KBM-7 (cell line): ENCODE measurements at regions not wholly inside any gene's neighbourhood (a gene's known extent, or its start where the extent isn't known, plus 50 kb on each side); places are given as distances from the start of the nearest gene placed in this dataset.
"Not testable (repeated sequence)": the region's sequence is repeated elsewhere in the genome, so short reads cannot be mapped to it uniquely, and the experiment has no call there.

Experiments used
- DNase-seq: peaks from one replicate; pipeline ENCODE4 v3.0.0-alpha.2; 2015
- in situ Hi-C: fragments of 300-500 bp; cut with MboI; formaldehyde crosslinking; loops from 2 replicates; pipeline ENCODE4 v1.14.3; 2020; ENCODE audit warnings: low sequenced_read_pairs, low pct_unique_long_range_greater_than_20kb, mixed read lengths

DNA sequence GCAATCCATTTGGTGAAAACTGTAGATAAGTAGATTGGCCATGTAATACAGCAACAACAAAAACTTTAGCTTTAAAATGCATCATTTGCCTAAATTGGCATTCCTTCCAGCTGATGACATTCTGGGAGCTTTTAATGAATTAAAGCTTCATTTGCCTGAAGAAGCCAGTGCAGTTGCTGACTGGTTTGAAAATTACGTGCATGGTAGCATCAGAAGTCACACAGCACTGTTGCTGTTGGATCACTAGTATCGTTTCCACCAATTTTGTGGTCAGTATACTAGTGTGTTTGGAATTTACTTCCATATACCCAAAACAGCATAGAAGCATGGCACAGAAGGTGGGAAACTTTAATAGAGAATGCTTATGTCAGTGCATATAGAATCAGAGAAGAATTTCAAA, 194.9 kb downstream of the ETV1 start:
- DNase-seq = no peak
- in situ Hi-C loops = no loop called here

DNA sequence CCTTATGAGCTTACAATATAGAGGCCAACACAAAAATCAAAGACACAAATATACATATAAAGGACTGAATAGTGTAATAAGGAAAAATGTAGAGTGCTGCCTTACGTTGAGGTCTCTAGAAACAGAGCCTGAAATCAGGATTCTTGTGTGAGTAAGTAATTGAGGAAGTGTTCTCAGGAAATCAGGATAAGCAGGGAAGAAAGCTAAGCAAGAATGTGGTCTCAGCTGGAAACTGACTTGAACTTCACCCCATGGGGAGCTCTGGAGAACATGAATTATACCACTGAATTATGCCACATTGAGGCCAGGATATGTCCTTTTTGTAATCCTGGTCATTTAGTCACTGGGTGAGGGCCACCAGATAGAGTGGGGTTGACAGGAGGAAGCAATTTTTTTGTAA, 191.9 kb downstream of the ETV1 start:
- in situ Hi-C loops = no loop called here
- no peak for DNase-seq

DNA sequence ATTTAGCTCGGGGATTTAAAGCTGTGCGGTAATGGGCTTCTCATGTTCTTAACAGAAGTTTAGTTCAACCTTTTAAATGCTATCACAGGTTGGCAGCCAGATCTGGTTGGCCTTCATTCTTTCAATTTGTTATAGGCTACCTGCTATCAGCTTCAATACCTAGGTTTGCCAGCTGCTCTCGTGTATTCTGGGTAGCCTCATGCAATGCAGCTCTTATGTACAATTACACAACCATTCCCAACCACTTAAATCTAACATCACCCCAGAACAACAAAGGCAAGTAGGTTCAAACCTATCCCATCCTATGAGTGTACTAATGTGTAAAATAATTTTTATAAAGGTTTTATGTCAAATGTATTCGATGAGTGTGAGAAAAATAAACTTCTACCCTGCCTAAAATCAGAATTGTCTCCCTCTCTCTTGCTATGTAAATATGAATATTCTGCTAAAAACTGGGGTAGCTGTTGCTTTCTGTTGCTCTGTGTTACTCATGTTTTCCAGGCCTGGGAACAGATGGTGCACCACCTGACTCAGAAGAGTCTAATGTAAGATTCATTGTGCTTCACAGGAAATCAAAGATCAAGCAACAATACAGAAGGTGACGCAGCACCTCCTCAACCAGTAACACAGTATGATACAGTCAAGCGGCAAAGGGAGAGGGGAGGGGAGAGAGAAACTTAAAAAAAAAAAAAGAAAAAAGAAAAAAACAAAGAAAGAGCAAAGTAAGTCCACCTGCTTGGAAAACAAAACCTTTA, 188.6 kb downstream of the ETV1 start:
- in situ Hi-C loops = no loop called here
- DNase-seq = no peak

DNA sequence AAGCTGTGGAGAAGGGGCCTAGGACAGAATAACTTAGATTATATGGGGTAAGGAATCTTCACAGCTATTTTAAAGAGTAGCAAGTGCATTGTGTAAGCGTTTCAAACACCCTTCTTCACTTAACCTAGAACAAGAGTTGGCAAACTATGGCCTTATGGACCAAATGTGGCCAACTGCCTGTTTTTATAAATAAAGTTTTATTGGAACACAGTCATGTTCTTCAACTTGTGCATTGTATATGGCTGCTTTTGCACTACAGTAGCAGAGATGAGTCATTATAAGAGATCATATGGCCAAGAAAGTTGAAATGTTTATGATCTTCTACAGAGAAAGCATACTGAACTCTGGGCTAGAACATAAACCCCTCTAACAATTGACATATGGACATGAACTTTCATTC, 187.8 kb downstream of the ETV1 start:
- in situ Hi-C loops = no loop called here
- DNase-seq = no peak

DNA sequence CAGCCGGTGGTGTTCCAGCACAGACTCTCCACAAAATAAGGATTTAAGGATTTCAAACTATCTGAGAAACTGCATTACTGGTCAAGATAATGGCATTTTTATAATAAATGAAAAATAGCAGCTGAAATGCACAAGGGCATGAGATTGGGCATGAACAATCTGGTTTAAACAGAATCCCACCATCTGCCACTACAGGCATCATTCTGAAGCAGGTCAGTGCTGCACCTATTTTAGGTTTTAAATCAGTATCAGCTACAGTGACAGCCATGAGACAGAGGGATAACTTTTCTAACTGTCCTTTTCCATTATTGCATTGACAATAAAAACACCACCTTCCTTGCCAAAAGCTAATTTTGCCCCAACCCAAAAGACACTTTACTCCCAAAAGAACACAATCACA, 186.8 kb downstream of the ETV1 start:
- in situ Hi-C loops = no loop called here
- DNase-seq = no peak

DNA sequence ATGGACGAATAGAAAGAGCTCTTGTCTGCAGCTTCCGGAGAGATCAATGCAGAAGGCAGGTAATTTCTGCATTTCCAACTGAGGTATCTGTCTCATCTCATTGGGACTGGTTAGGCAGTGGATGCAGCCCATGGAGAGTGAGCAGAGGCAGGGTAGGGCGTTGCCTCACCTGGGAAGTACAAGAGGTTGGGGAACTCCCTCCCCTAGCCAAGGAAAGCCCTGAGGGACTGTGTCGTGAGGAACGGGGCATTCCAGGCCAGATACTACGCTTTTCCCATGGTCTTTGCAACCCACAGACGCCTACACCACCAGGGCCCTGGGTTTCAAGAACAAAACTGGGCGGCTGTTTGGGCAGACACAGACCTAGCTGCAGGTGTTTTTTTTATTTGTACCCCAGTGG, 186.3 kb downstream of the ETV1 start:
- no peak for DNase-seq
- in situ Hi-C loops = no loop called here

DNA sequence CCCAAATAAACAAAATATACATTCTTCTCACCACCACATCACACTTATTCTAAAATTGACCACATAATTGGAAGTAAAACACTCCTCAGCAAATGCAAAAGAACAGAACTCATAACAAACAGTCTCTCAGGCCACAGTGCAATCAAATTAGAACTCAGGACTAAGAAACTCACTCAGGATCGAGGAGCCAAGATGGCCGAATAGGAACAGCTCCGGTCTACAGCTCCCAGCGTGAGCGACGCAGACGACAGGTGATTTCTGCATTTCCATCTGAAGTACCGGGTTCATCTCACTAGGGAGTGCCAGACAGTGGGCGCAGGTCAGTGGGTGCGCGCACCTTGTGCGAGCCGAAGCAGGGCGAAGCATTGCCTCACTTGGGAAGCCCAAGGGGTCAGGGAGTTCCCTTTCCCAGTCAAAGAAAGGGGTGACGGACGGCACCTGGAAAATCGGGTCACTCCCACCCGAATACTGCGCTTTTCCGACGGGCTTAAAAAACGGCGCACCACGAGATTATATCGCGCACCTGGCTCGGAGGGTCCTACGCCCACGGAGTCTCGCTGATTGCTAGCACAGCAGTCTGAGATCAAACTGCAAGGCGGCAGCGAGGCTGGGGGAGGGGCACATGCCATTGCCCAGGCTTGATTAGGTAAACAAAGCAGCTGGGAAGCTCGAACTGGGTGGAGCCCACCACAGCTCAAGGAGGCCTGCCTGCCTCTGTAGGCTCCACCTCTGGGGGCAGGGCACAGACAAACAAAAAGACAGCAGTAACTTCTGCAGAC, 183.2 kb downstream of the ETV1 start:
- in situ Hi-C loops, DNase-seq: not testable (repeated sequence)

DNA sequence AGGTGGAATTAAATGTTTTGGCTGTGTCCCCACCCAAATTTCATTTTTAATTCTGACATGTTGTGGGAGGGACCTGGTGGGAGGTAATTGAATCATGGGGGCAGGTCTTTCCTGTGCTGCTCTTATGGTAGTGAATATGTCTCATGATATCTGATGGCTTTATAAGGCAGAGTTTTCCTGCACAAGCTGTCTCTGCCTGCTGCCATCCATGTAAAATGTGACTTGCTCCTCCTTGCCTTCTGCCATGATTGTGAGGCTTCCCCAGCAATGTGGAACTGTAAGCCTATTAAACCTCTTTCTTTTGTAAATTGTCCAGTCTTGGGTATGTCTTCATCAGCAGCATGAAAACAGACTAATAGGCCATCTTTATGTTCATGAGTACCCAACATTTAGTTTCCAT, 172.2 kb downstream of the ETV1 start:
- DNase-seq, in situ Hi-C loops: not testable (repeated sequence)

DNA sequence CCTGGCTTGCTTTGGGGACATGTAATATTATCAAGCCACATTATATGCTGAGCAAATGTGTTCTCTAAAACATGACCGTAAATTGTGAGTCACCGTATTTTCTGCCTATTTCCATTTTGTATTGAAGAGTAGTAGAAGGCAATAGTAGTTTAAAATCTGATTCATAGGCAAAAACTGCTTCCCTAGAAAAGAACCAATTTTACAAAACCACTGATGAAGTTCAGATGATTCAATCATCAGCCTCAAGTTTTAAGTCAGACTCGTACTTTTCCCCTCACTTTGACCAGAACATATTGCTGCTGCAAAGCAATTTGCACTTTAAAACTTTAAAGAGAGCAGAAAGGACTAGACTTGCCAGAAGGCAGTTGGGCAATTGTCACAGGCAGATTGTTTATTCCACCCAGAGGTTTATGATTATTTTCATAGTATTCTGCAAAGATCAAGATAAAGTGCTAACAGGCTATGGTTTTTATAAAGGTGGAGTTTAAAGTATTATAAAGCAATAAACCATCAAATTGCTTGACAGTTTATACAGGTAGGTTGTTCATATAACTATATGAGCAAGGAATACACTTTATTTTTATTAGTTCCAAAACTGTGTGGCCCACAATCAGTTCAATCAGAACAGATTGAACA, 168.2 kb downstream of the ETV1 start:
- in situ Hi-C loops = no loop called here
- no peak for DNase-seq

DNA sequence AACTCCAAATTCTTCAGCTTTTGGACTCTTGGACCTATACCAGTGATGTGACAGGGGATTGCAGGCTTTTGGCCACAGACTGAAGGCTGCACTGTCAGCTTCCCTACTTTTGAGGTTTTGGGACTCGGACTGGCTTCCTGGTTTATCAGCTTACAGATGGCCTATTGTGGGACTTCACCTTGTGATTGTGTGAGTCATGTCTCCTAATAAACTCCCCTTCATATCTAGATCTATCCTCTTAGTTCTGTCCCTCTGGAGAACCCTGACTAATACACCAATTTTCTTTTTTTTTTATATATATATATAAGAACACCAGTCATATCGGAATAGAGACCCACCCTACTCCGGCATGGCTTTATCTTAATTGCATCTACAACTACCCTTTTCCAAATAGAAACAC, 166.8 kb downstream of the ETV1 start:
- DNase-seq = no peak
- in situ Hi-C loops = no loop called here

DNA sequence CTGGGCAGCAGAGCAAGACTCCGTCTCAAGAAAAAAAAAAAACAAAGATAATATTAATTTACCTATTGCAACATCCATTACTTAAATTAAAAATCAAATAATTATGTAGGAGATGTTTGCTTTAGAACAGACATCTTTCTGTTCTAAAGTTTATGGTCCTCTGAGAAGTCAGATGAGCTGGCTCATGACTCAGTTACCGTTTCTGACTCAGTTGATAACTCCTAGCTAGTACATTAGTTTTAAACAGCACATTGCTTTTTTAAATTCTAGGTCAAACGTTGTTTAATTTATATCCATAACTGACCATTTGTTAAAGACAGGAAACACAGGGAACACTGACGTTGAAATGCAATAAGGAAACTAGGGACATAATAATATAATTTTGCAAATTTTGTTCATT, 162.7 kb downstream of the ETV1 start:
- in situ Hi-C loops = no loop called here
- no peak for DNase-seq

DNA sequence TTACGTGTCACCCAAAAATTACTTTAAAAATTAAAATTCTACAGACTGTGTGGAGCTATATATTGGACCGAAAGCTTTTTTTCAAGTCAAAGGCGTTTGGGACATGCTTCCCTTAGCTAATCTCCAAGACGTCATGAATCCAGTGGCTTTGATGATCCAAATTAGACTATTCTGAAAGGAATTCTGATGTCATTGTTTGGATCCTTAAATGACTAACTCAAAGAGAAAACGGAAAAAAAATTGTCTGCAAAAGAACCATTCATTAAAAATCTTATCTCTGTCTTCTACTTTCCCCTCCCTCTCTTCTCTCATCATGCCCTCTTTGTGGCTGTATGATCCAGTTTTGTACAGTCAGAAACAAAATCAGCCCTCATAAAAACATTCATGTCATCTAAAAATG, 161.8 kb downstream of the ETV1 start:
- in situ Hi-C loops = no loop called here
- no peak for DNase-seq

DNA sequence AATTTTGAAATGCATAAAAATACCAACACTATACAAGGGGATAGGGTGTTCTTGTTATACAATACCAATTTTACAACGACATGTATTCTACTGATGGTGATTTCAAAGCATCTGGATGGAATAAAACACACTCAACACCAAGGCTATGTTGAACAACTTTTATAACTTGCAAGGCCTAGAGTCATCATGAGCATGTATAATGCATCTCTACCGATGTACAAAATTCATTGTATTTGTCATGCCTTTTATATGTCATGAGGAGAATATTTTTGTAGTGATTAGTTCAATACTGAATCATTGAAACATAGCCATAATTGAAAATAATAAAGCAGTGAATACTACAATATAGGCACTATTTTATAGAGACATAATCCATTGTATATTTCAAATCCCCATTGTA, 160.2 kb downstream of the ETV1 start:
- DNase-seq = no peak
- in situ Hi-C loops = no loop called here

DNA sequence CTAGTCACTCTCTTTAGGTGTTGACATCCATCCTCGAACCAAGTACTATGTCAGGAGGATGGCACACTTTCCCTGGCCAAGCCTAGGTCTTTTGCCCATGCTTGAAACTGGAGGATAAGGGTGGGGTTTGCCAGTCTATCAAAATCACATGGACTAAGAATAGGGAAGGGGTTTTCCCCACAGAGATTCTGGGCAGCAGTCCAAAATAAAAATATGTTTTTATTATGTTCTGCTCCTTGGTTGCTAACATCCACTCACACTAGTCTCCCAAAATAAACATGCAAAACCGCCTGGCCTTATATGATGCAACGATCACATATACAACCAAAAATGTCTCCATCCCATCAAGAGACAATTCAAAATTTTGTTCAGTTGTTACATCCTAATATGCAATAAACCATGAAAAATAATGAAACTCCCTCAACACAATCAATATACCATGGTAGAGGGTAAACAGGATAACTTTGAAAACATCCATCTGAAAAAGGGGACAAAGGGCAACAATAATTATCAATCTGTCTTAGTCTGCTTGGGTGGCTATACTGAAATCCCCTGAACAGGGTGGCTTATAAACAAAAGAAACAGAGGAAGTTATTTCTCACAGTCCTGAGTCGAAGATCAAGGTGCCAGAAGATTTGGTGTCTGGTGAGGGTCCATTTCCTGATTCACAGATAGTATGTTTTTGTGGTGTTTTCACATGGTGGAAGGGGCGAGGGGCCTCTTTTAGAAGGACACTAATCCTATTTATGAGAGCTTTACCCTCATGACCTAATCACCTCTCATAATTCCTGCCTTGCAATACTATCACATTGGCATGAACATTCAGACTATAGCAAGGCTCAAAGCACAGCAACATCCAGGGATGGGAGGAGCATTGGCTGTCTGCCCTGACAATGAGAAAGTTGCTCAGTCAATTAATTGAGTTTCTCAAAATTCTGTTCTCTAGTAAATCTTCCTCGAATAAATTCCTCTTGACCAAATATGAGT, 159.3 kb downstream of the ETV1 start:
- no peak for DNase-seq
- in situ Hi-C loops = no loop called here

DNA sequence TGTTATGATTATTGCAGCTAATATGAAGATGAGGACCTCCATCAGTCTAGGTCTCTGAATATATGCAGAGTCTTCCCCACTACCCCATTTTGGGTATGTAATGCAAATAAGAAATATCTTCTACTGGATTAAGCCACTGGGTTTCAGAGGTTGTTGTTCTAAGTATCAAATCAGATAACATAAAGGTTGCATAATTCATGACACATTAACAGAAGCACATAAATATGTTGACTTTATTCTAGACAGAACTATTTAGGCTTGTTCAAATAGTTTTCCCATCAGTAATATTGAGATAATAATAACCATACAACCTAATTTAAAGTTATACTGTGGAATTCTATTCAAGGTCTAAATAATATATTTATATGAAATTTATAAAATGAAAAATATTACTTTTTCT, 157.1 kb downstream of the ETV1 start:
- in situ Hi-C loops = no loop called here
- DNase-seq = no peak

DNA sequence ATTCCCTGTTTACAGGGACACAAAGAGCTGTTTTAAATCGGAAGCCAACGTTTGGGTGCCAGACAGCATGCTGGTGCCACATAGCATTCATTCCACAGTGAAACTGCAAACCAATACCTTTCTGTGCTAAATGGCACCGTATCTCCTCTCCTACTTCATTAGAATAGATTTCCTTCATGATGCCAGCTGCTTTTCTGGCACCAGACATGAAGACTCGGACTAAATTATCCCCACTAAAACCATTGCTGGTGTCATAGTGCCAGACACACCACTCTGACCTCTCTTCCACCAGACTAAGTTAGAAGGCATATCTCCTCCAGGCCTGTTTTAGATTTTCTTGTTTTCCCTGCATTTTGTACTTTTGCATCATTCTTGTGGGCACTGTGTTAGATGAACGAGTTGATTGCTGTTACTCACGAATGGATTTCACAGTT, 155.1 kb downstream of the ETV1 start:
- DNase-seq = no peak
- in situ Hi-C loops = no loop called here

DNA sequence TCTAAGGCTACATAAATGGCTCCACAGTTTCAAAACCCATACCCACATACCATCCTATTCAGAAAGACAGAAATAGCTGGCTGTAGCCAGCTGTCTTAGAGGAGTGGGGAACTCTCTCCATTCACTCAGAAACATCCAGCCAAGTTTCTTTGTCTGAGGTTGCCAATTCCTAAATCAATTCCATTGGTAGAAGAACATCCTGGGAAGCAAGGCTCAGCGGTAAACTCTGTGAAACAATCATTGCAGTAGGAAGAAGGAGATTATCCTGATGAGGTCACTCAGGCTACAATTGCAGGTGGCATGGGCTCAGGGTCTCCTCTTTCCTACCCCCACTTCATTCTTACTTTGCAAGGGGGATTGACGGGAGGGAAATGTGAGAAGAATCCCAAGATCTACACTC, 154.0 kb downstream of the ETV1 start:
- in situ Hi-C loops = no loop called here
- DNase-seq = no peak

DNA sequence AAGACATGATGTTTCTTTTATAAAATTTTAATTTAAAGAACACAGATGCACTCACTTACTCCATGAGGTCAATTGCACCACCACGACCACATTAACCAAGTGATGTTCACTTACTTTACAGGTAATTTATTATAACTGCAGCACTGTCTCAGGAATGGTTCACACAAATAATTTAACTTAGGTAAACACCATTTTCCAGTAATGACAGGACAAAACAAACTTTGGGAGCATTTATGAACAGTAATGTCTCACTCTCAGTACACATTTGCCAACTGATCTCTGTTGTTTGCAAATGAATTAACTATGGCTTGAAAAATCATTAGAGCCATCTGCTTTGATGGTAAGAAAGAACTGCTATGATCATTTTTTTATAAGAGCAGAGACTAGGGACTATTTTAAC, 150.4 kb downstream of the ETV1 start:
- in situ Hi-C loops = no loop called here
- no peak for DNase-seq
